CD4-positive, alpha-beta T cell treated with Interleukin-10 for 1 hour (primary cell): ENCODE measurements at regions not wholly inside any gene's neighbourhood (a gene's known extent, or its start where the extent isn't known, plus 50 kb on each side); places are given as distances from the start of the nearest gene placed in this dataset.

Experiments used
- DNase-seq: peaks from one replicate; pipeline ENCODE4 v3.0.0-alpha.2; 2020

DNA sequence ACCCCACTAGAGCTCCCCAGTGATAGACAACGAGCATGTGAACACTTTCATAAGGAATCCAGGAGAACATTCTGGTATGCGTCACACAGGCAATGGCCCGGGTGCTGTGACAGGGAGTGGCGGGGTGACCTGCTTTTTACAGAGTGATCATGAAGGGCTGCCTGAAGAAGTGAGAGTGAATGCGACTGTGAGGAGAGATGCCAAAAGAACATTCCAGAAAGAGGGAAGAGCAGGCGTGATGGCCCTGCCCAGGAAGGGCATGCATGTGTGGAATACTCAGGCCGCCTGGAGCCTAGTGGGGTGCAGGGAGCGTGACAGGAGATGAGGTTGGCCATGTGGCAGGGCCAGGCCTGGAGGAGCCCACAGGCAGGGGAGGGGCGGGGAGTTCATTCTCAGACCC is 53.8 kb downstream of the FZD10 start:
- DNase-seq, result no peak

DNA sequence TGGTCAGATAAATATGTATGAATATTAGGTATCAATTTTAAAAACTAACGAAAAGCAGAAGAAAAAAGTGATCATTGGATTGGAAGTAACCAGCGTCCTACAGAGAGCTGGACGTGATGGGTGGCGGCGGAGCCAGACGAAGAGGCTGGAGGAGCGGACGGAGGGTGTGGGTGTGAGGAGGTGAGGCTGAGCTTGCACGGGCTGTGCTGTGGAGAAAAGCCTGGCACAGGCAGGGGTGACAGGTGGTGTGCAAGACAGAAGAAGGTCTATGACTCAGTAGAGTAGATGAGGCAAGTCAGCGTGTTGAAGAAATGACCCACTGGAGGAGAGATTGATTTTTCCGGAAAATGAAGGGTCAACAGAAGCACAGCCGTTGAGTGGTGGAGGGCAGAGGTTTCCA is 56.4 kb downstream of the FZD10 start:
- DNase-seq, result no peak

DNA sequence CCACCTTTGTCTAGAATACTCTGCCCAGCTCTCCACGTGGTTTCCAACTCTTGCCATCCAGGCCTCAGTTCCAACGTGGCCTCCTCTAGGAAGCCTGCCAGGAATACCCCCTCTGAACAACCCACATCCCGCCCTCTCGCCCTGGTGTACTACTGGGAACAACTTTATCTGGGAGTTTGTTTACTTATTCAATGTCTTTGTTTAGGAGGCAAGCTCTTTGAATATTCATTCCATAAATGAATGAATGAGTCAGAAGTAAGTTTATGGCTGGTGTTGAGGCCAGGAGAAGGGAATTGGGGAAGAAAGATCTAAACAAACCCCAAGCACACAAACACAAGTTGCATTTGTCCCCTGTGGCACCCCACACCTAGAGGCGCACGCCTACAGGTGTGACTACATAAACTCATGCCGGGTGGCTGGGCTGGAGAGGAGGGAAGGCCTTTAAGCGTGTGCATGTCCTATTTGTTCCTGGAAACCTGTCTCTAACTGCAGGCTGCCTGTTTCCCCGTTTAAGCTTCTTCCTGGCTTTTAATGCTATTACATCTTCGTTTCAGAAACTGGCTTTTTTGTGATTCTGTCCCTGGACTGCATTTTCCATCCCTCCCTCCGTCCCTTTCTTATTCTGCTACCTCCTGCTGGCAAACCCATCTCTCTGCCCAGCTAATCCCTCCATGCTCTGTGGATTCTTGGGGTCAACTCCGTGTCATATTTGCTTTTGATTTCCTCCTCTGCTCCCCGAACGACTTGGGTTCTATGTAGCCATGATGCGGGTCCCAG is 57.9 kb downstream of the FZD10 start:
- no peak for DNase-seq

- no peak for DNase-seq
These were observed 58.4 kb downstream of the FZD10 start for GRCh38 chr12:130220706-130221100.

DNA sequence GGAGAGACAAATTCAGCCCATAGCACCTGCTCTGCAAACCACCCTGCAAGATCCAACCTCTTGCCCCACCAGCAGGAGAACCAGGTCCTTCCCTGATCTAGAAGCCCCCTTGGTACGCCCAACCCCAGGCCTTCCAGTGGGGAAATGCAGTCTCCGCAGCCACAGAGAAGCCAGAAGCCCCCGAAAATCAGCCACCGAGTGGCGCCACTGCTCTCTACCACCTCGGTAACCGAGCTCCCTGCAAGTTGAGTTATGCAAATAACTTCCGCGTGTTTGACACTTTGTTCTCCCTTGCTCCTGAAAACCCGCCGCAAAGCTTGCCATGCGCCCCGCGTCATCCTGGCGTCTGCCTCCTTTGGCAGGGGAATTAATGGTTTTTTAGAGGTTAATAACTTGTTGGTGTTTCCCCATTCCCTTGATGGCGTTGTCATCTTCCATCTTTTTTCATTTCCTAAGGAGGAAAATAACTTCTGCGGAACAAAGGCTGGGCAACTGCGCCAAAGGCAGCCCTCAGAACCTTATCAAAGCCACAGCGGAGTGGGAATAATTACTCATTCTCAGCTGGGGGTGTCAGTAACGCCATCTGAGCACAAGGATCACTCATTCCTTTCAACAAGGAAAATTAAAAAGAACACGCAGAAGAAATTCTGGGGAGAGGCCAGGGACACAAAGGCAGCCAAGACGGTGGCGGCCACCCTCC is 60.4 kb downstream of the FZD10 start:
- DNase-seq, result no peak

DNA sequence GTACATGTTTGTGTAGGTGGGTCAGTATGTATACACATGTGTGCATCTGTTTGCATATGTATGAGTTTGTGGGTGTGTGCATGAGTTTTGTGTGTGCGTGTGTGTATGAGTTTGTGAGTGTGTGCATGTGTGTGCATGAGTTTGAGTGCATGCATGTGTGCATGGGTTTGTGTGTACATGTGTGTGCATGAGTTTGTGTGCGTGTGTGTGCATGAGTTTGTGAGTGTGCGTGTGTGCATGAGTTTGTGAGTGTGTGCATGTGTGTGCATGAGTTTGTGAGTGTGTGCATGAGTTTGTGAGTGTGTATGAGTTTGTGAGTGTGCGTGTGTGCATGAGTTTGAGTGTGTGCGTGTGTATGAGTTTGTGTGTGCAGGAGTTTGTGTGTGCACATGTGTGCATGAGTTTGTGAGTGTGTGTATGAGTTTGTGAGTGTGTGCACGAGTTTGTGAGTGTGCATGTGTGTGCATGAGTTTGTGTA is 61.5 kb downstream of the FZD10 start:
- DNase-seq, result no peak

DNA sequence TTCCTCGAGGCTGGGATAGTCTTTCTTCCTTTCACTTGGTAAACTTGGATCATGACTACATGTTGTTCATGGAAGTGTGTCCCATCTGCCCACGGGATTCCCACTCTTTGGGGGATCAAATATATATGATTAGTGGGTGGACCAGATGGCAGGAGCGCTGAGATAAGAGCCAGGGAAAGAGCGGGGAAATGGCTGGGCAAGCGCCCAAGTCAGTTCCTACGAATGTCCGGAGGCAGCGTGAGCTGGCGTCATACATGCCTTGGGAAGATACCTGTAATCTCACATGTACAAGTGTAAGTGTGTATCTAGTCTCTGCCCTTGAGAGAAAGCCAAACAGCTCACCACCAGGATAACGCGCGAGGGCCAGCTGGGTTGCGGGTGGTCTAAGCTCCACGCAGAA is 62.3 kb downstream of the FZD10 start:
- DNase-seq, result no peak

- DNase-seq, result no peak
These were observed 63.1 kb downstream of the FZD10 start for GRCh38 chr12:130225347-130225746.

DNA sequence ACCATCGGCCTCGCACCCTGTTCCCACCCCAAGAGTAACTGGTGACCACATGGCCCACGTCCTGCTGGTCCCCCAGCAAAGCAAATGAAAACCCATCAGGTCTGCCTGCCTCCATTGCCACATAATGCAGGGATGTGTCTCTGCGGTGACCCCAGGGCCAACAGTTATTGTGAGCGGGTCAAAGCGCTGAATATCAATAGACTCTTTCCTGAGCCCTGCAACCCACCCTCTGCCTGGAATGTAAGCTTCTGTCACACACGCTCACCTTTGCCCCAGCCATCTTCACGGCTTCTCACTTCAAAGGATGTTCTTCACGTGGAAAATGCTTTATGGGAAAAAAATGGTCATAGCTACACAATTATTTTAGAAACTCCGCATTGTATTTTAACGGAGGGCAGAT is 63.9 kb downstream of the FZD10 start:
- DNase-seq, result no peak

- no peak for DNase-seq
These were observed 64.5 kb downstream of the FZD10 start for GRCh38 chr12:130226771-130227170.

DNA sequence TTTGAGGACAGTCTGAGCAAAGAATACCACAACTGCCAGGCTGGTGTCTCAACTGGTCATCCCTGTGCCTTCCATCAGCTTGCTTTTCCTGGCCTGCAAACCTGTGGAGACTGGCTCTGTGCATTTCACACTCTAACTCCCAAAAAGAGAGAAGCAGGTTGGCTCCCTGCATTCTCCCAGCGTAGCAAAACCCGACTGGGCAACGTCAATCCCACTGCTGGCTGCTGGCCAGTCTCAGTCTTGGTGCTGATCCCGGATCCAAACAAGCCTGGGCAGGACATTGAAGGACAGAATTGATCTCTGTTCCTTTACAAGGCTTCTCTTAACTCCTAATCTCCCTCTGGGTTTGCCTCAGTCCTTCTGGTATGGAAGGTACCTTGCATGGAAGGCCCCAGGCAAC is 65.4 kb downstream of the FZD10 start:
- DNase-seq, result no peak

GRCh38 chr12:130236446-130236845 is 74.2 kb downstream of the FZD10 start:
- DNase-seq, result no peak

- DNase-seq, result no peak
These were observed 78.7 kb downstream of the FZD10 start for GRCh38 chr12:130240831-130241590.

- no peak for DNase-seq
These were observed 80.2 kb downstream of the FZD10 start for GRCh38 chr12:130242506-130242905.

DNA sequence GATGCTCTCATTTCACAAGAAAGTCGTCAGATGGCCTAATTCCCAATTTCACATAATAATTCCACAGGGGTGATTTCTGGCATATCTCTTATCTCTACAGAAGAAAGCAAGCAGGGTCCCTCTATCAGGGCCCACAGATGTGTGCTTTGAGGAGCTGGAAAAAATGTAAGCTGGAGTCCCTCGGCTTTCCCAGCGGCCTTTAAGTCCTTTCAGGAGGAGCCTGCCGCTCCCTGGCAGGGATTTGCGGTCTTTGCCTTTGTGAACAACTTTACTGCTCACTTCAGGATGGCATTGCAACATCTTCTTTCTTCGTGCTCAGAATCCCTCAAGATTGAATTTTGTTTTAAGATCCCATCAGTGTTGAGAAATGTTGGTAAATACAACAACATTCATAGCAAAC is 83.0 kb downstream of the FZD10 start:
- DNase-seq, result no peak

GRCh38 chr12:130246560-130246959 is 84.3 kb downstream of the FZD10 start:
- no peak for DNase-seq

- DNase-seq, result no peak
These were observed 85.5 kb downstream of the FZD10 start for GRCh38 chr12:130247634-130248237.

DNA sequence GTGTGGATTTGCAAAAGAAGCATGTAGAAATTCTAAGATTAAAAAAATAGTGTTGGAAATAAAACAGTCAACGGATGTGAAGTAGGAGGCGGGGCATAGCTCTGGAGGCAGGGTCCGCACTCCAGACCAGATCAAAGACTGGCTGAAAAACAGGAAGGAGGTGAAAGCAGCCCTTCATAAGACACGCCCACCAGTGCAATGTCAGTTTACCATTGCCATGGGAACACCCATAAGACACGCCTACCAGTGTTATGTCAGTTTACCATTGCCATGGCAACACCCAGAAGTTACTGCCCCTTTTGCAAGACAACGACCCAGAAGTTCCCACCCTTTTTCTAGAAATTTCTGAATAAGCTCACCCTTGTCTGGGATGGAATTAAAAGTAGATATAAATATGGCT is 87.1 kb downstream of the FZD10 start:
- DNase-seq, result no peak

GRCh38 chr12:130251236-130251780 is 86.4 kb upstream of the PIWIL1 start:
- DNase-seq, result no peak

GRCh38 chr12:130253866-130254265 is 83.8 kb upstream of the PIWIL1 start:
- no peak for DNase-seq

DNA sequence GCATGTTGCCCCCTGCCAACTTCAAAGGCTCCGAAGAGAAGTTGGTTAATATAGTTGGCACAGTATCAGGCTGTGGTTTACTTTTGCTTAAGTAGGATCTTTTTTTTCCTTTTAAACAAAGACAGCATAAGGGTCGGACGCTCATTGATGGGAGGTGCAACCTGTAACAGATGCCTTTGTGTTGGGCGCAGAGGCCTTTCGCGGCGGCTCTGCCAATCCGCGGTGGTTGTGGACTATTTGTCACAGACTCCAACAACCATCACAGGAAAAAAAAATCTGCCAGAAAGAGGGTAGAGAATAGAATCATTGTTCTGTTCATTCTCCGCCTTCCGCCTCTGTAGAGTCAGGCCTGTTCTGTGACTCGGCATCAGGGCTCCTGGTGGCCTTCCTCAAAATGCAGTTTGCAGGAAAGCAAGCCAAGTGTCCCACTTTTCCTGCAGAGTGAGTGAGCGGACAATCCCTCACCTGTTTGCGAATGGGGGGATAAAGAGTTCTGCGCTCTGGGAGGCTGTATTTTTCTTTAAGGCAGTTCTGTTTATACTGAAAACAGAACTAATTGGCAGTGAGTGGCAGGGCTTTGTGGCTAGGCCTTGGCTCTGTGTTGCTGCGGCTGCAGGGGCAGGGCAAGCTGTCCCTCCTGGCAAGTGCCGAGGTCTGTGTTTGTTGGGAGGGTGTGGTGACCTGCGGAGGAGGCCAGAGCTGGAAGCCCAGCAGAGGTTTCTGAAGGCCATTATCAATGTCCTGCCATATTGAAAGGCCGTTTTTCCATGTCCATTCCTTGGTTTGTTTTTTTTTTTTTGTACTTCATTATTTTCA is 83.0 kb upstream of the PIWIL1 start:
- no peak for DNase-seq

DNA sequence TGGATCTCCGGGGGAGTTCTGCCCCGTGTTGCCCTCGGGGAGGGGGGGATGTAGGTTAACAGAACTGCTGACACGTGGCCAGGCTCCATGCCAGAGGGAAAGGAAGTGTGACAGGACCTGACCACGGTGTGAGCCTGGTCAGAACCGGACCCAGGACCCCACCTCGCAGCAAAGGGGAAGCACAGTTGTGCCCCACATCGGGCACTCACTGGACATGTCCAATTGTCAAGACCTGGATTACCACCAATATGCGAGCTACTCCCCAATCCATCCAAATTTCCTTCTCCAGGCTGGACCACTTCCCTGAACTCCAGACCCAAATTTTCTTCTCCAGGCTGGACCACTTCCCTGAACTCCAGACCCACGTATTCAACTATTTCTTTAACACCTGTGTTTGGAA is 78.8 kb upstream of the PIWIL1 start:
- DNase-seq, result no peak
